K562 (cell line): ENCODE measurements at regions not wholly inside any gene's neighbourhood (a gene's known extent, or its start where the extent isn't known, plus 50 kb on each side); places are given as distances from the start of the nearest gene placed in this dataset.

Source experiments
- ATAC-seq: fragments of 200-7000 bp; cut with Tn5 transposase; 3 replicates; pipeline ENCODE4 v1.9.1; 2020; ENCODE audit warnings: moderate library complexity
- BruUV-seq: library from RNA; stranded (reverse); fragments of 400-500 nt; replicated peaks from 2 replicates; lab custom pipeline; 2021; lab: Mats Ljungman, UMichigan
- CTCF ChIA-PET: fragments of 300-600 bp; formaldehyde crosslinking; extraction: SDS; loops from one replicate; lab custom pipeline; 2021; ENCODE audit warnings: low intra/inter-chr PET ratio; lab: Yijun Ruan, JAX
- POLR2A ChIA-PET: fragments of 300-600, 350-650 bp; sonication (Branson Sonifier 250); formaldehyde crosslinking; extraction: SDS; loops from one replicate; lab custom pipeline; 2021; ENCODE audit warnings: antibody characterized with exemption, inconsistent platforms; lab: Yijun Ruan, JAX
- DNase-seq, 4 experiments: peaks; one replicate each; pipeline versions ENCODE4 v3.0.0 to v3.0.0-alpha.2; 2011 to 2018; ENCODE audit warnings: low spot score in 3 of 4, mixed read lengths in 3 of 4; ENCODE audit errors: extremely low read depth in 1 of 4
- FAIRE-seq: peaks from 2 replicates; lab custom pipeline; 2011; peaks lifted over from hg19 to GRCh38; lab: Jason Lieb, UNC
- H2AFZ ChIP-seq: 2 replicates; pipeline ENCODE4 v1.6.0; 2011; ENCODE audit warnings: low read depth, low read length, control low read depth, inconsistent platforms
- H3K27ac ChIP-seq: fragments of 200-600 bp; 3 replicates; pipeline ENCODE4 v1.8.0; 2011; ENCODE audit warnings: low read depth, mild to moderate bottlenecking, control low read depth, inconsistent platforms, low read length, moderate library complexity, mixed read lengths; ENCODE audit errors: extremely low read depth
- H3K27me3 ChIP-seq, 2 experiments: fragments of 300-600 bp in 1 of 2; 2 replicates in 1 of 2; 3 replicates in 1 of 2; pipeline versions ENCODE4 v1.6.0 to v1.8.0; 2011; ENCODE audit warnings: inconsistent platforms in 2 of 2, low read length in 2 of 2, mild to moderate bottlenecking in 1 of 2, mixed read lengths in 1 of 2, moderate library complexity in 1 of 2; ENCODE audit not compliant: control insufficient read depth in 2 of 2, insufficient read depth in 2 of 2
- H3K36me3 ChIP-seq: fragments of 300-600 bp; 3 replicates; pipeline ENCODE4 v1.8.0; 2011; ENCODE audit warnings: mild to moderate bottlenecking, low read length, inconsistent platforms; ENCODE audit not compliant: control insufficient read depth, insufficient read depth
- H3K4me1 ChIP-seq, 2 experiments: fragments of 200-600 bp in 1 of 2; replicated peaks in 1 of 2; 2 replicates in 1 of 2; 3 replicates in 1 of 2; pipeline versions ENCODE4 v1.5.1 to v1.8.0; 2011; ENCODE audit warnings: inconsistent platforms in 2 of 2, low read length in 2 of 2, mild to moderate bottlenecking in 1 of 2, mixed read lengths in 1 of 2, moderate library complexity in 1 of 2; ENCODE audit not compliant: control insufficient read depth in 2 of 2, insufficient read depth in 2 of 2
- H3K4me2 ChIP-seq: 2 replicates; pipeline ENCODE4 v1.6.1; 2011; ENCODE audit warnings: low read length, control low read depth, inconsistent platforms, mixed read lengths; ENCODE audit not compliant: insufficient read depth
- H3K4me3 ChIP-seq: fragments of 200-600 bp; sonication (generic), shearing (Covaris generic); 2 replicates; pipeline ENCODE4 v1.5.1; 2016; ENCODE audit warnings: control low read depth, inconsistent platforms
- H3K79me2 ChIP-seq: fragments of 200-600 bp; 3 replicates; pipeline ENCODE4 v1.8.0; 2011; ENCODE audit warnings: low read length, inconsistent platforms; ENCODE audit not compliant: control insufficient read depth, insufficient read depth
- H3K9ac ChIP-seq, 2 experiments: 2 replicates each; pipeline versions ENCODE4 v1.6.0 to v1.6.1; 2011; ENCODE audit warnings: low read depth in 2 of 2, low read length in 2 of 2, control low read depth in 1 of 2, inconsistent platforms in 1 of 2, mild to moderate bottlenecking in 1 of 2, mixed read lengths in 1 of 2; ENCODE audit not compliant: insufficient read depth in 1 of 2
- H3K9me1 ChIP-seq: one replicate; pipeline ENCODE4 v1.6.0; 2011; ENCODE audit warnings: inconsistent platforms, mild to moderate bottlenecking, low read length, moderate library complexity; ENCODE audit not compliant: control insufficient read depth, insufficient read depth
- H3K9me3 ChIP-seq: replicated peaks from 2 replicates; pipeline ENCODE4 v1.5.1; 2011; ENCODE audit warnings: low read depth, low read length, inconsistent platforms; ENCODE audit not compliant: control insufficient read depth, insufficient read depth
- H4K20me1 ChIP-seq: replicated peaks from 2 replicates; pipeline ENCODE4 v1.6.1; 2011; ENCODE audit warnings: low read length, inconsistent platforms, mixed read lengths; ENCODE audit not compliant: control insufficient read depth, insufficient read depth
- COPS2 ChIP-seq: fragments of 450-650 bp; conservative IDR thresholded peaks from 2 replicates; pipeline ENCODE4 v1.6.1; 2016; ENCODE audit warnings: mild to moderate bottlenecking, moderate library complexity
- GATA2 ChIP-seq: sonication (generic); formaldehyde crosslinking; IDR thresholded peaks from 2 replicates; pipeline ENCODE4 v1.4.0; 2020; ENCODE audit warnings: mild to moderate bottlenecking, missing genetic modification reagents
- HIVEP1 ChIP-seq: fragments of 250-450 bp; sonication (Bioruptor Pico); IDR thresholded peaks from 2 replicates; pipeline ENCODE4 v1.4.0; 2020; ENCODE audit warnings: mild to moderate bottlenecking
- LCOR ChIP-seq: sonication (generic); formaldehyde crosslinking; IDR thresholded peaks from 2 replicates; pipeline ENCODE4 v1.8.0; 2022; ENCODE audit warnings: mild to moderate bottlenecking, missing genetic modification reagents
- MIER1 ChIP-seq: fragments of 450-650 bp; IDR thresholded peaks from 2 replicates; pipeline ENCODE4 v1.6.1; 2016; ENCODE audit warnings: antibody characterized with exemption, mild to moderate bottlenecking, low read depth
- PHF8 ChIP-seq: fragments of 200-600 bp; sonication (generic); IDR thresholded peaks from 2 replicates; pipeline ENCODE4 v1.6.1; 2012; ENCODE audit warnings: mixed run types, mild to moderate bottlenecking, inconsistent platforms, low read length, moderate library complexity, borderline replicate concordance
- PRMT5 ChIP-seq: sonication (generic); formaldehyde crosslinking; IDR thresholded peaks from 2 replicates; pipeline ENCODE4 v1.5.0; 2020; ENCODE audit warnings: missing genetic modification reagents
- PTBP1 ChIP-seq: fragments of 200-400 bp; formaldehyde crosslinking; IDR thresholded peaks from 2 replicates; pipeline ENCODE4 v1.6.1; 2017; ENCODE audit warnings: low read depth, low read length
- RFX1 ChIP-seq: fragments of 450-650 bp; IDR thresholded peaks from 2 replicates; pipeline ENCODE4 v1.6.1; 2016; ENCODE audit warnings: mild to moderate bottlenecking, moderate library complexity
- SP2 ChIP-seq: IDR thresholded peaks from 2 replicates; pipeline ENCODE4 v1.6.1; 2011; ENCODE audit warnings: mild to moderate bottlenecking, low read depth, low read length, moderate library complexity; ENCODE audit not compliant: poor library complexity, severe bottlenecking; ENCODE audit errors: extremely low read depth
- TAF7 ChIP-seq: fragments of 450-650 bp; IDR thresholded peaks from 2 replicates; pipeline ENCODE4 v1.6.1; 2016; ENCODE audit warnings: missing genetic modification characterization, missing compliant biosample characterization
- TCF7 ChIP-seq: sonication (generic); IDR thresholded peaks from 2 replicates; pipeline ENCODE4 v1.6.1; 2016; ENCODE audit warnings: antibody characterized with exemption, borderline replicate concordance
- ZBTB7A ChIP-seq: IDR thresholded peaks from 2 replicates; pipeline ENCODE4 v1.6.1; 2011; ENCODE audit warnings: low read depth, mild to moderate bottlenecking, low read length, moderate library complexity, borderline replicate concordance; ENCODE audit not compliant: control insufficient read depth
- ZFX ChIP-seq: sonication (generic); formaldehyde crosslinking; IDR thresholded peaks from 2 replicates; pipeline ENCODE4 v1.8.0; 2022; ENCODE audit warnings: mild to moderate bottlenecking, missing genetic modification reagents, moderate library complexity
- ZNF511 ChIP-seq: sonication (generic); formaldehyde crosslinking; IDR thresholded peaks from 2 replicates; pipeline ENCODE4 v1.8.0; 2022; ENCODE audit warnings: mild to moderate bottlenecking, missing genetic modification reagents
- WGBS: fragments of 100-300 bp; shearing (Covaris generic); methylation state at CpG from one replicate; pipeline ENCODE4 v1.1.6; 2016; ENCODE audit warnings: low coverage, mixed read lengths; ENCODE audit not compliant: insufficient coverage; ENCODE audit errors: missing lambda C conversion rate; 5-methylcytosine and 5-hydroxymethylcytosine counted together
- in situ Hi-C: fragments of 300-500 bp; cut with MboI; formaldehyde crosslinking; loops from 4 replicates; pipeline ENCODE4 v1.15.0; 2018; ENCODE audit warnings: inconsistent platforms, mixed read lengths
- intact Hi-C: fragments of 100-400 bp; cut with micrococcal nuclease; formaldehyde crosslinking; loops from 2 replicates; pipeline ENCODE4 v1.14.2; 2022

GRCh38 chr6:126773112-126773805, 345.2 kb upstream of the RSPO3 start:
- Histone ChIP-seq H2AFZ (no peak overlapping the region), H3K27me3 (no peaks in the 10 kb centered on the region), H3K9me1 (no peaks in the 10 kb centered on the region), H3K27ac (no peak overlapping the region), H3K4me1 (no peaks in the 10 kb centered on the region), H4K20me1 (no peaks in the 10 kb centered on the region), H3K9ac (no peak overlapping the region), H3K36me3 (no peaks in the 10 kb centered on the region), H3K9me3 (no peaks in the 10 kb centered on the region; the same call in none of the 2 replicates), H3K4me2 (no peak overlapping the region), H3K79me2 (no peaks in the 10 kb centered on the region), H3K4me3 (no peak overlapping the region)
- TF ChIP-seq PRMT5 (CRISPR knock-in tag) = no peak
- no peak for TF ChIP-seq TAF7
- TF ChIP-seq COPS2 = no peak
- TF ChIP-seq MIER1 = no peak
- TF ChIP-seq ZBTB7A = no peak
- no peak for TF ChIP-seq TCF7
- FAIRE-seq (no peak), DNase-seq (no peak), ATAC-seq (no peak)
- intact Hi-C loops = no loop called here
- POLR2A ChIA-PET = no interaction called here
- CTCF ChIA-PET = no interaction called here
- WGBS = under 1% methylated on average over 9 of the region's 9 CpGs
- in situ Hi-C loops = no loop called here
- BruUV-seq = no TSS peak

DNA sequence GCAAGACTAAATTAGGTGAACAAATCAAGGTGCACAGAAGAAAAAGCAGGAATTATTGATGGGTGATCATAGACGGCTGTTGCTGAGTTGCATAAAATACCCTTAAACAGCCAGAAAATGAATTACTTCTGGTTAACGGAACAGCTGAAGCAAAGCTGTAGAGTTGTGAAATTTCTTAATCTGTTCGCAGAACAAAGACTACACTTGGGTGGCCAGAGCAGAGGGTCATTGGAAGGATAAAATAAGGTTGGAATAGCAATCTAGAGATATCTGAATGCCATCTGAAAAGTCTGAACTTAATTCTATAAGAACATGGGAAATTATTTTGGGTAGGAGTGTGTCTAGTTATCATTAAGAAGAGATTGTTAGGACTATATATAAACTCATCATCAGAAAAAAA, 339.1 kb upstream of the RSPO3 start:
- H3K9ac ChIP-seq = no peak overlapping the region
- no peak for ATAC-seq
- H2AFZ ChIP-seq = no peak overlapping the region
- POLR2A ChIA-PET = no interaction called here
- H3K9me1 ChIP-seq = no peaks in the 10 kb centered on the region
- DNase-seq = no peak
- H3K36me3 ChIP-seq = no peaks in the 10 kb centered on the region
- H3K4me2 ChIP-seq = no peak overlapping the region
- no peaks in the 10 kb centered on the region; the same call in 1 of the 2 replicates for H3K9me3 ChIP-seq
- no peaks in the 10 kb centered on the region for H4K20me1 ChIP-seq
- in situ Hi-C loops (no loop called here), intact Hi-C loops (no loop called here)
- H3K27ac ChIP-seq = no peak overlapping the region
- CTCF ChIA-PET = no interaction called here
- H3K79me2 ChIP-seq = no peaks in the 10 kb centered on the region
- H3K4me3 ChIP-seq = no peak overlapping the region
- H3K27me3 ChIP-seq = no peaks in the 10 kb centered on the region
- FAIRE-seq = no peak
- WGBS = 5% methylated on average over 3 of the region's 3 CpGs
- no TSS peak for BruUV-seq
- H3K4me1 ChIP-seq = no peaks in the 10 kb centered on the region
- TF ChIP-seq ZNF511 (CRISPR knock-in tag) (no peak), SP2 (no peak), ZFX (CRISPR knock-in tag) (no peak), LCOR (no peak), GATA2 (CRISPR knock-in tag) (no peak), PHF8 (no peak), HIVEP1 (CRISPR knock-in tag) (no peak), PTBP1 (no peak), RFX1 (no peak)
